ENCODE measurements at regions not wholly inside any gene's neighbourhood (a gene's known extent, or its start where the extent isn't known, plus 50 kb on each side); places are given as distances from the start of the nearest gene placed in this dataset.

DNA sequence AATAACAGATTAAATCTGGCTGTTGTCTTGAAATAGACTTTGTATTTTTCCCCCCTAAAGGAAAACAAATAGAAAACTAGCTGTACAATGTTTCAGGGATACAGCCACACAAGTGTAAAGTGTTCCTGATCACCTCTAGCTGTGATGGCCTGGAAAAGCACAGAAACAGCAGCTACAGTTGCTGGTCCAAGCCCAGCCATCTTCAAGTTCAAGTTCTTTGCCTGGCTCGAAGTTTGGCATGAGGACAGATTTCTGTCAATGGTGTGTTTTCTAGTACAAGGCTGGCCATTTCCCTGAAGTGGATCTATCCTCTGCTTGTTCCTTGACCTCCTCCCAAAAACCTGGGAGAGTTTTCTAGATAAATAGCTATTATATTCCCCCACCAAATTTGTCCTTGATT, 272.2 kb upstream of the ADRA1B start:
- no peaks in the 10 kb centered on the region; a peak in 1 of 4 replicates for H3K27me3 ChIP-seq (replicated peaks in 1 of 2; ENCODE audit: control insufficient read depth in 2 of 2, insufficient read depth in 2 of 2, low read length in 1 of 2)
- no peak overlapping the region for H3K4me2 ChIP-seq (ENCODE audit: control insufficient read depth, insufficient read depth)
- TF ChIP-seq NBN (IDR thresholded peaks at IDR 0.05) (no peak), NR2F1 (conservative IDR thresholded peaks at IDR 0.05) (no peak), EGR1 (IDR thresholded peaks at IDR 0.05; ENCODE audit: borderline replicate concordance in 1 of 2, low read depth in 2 of 2, low read length in 2 of 2) (no peak), ZBED1 (IDR thresholded peaks at IDR 0.05; ENCODE audit: borderline replicate concordance) (no peak), BCL11A (IDR thresholded peaks at IDR 0.05; ENCODE audit: low read depth, low read length) (no peak), ZNF274 (IDR thresholded peaks at IDR 0.05; ENCODE audit: insufficient read depth, insufficient read length) (no peak), MEF2B (IDR thresholded peaks at IDR 0.05; ENCODE audit: partially characterized antibody, poor library complexity, severe bottlenecking) (no peak), SREBF1 (IDR thresholded peaks at IDR 0.05; ENCODE audit: low read length) (no peak), ZNF622 (IDR thresholded peaks at IDR 0.05) (no peak), ZNF217 (IDR thresholded peaks at IDR 0.05) (no peak), STAT3 (IDR thresholded peaks at IDR 0.05; ENCODE audit: low read depth, low read length) (no peak), CBFB (IDR thresholded peaks at IDR 0.05; ENCODE audit: low read depth) (no peak), SMAD5 (IDR thresholded peaks at IDR 0.05; ENCODE audit: low read depth) (no peak), DPF2 (IDR thresholded peaks at IDR 0.05) (no peak), NFYB (IDR thresholded peaks at IDR 0.05; ENCODE audit: insufficient read depth, low read depth, low read length) (no peak), SIN3A (IDR thresholded peaks at IDR 0.05; ENCODE audit: low read depth, low read length) (no peak), BRCA1 (IDR thresholded peaks at IDR 0.05; ENCODE audit: low read depth, low read length) (no peak)
- TF ChIP-seq, protein P1, sequence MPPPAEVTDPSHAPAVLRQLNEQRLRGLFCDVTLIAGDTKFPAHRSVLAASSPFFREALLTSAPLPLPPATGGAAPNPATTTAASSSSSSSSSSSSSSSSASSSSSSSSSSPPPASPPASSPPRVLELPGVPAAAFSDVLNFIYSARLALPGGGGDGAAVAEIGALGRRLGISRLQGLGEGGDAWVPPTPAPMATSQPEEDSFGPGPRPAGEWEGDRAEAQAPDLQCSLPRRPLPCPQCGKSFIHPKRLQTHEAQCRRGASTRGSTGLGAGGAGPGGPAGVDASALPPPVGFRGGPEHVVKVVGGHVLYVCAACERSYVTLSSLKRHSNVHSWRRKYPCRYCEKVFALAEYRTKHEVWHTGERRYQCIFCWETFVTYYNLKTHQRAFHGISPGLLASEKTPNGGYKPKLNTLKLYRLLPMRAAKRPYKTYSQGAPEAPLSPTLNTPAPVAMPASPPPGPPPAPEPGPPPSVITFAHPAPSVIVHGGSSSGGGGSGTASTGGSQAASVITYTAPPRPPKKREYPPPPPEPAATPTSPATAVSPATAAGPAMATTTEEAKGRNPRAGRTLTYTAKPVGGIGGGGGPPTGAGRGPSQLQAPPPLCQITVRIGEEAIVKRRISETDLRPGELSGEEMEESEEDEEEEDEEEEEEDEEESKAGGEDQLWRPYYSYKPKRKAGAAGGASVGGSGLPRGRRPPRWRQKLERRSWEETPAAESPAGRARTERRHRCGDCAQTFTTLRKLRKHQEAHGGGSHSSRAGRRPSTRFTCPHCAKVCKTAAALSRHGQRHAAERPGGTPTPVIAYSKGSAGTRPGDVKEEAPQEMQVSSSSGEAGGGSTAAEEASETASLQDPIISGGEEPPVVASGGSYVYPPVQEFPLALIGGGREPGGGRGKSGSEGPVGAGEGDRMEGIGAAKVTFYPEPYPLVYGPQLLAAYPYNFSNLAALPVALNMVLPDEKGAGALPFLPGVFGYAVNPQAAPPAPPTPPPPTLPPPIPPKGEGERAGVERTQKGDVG (CRISPR knock-in tag; IDR thresholded peaks at IDR 0.05) = no peak
- TF ChIP-seq, protein P2, sequence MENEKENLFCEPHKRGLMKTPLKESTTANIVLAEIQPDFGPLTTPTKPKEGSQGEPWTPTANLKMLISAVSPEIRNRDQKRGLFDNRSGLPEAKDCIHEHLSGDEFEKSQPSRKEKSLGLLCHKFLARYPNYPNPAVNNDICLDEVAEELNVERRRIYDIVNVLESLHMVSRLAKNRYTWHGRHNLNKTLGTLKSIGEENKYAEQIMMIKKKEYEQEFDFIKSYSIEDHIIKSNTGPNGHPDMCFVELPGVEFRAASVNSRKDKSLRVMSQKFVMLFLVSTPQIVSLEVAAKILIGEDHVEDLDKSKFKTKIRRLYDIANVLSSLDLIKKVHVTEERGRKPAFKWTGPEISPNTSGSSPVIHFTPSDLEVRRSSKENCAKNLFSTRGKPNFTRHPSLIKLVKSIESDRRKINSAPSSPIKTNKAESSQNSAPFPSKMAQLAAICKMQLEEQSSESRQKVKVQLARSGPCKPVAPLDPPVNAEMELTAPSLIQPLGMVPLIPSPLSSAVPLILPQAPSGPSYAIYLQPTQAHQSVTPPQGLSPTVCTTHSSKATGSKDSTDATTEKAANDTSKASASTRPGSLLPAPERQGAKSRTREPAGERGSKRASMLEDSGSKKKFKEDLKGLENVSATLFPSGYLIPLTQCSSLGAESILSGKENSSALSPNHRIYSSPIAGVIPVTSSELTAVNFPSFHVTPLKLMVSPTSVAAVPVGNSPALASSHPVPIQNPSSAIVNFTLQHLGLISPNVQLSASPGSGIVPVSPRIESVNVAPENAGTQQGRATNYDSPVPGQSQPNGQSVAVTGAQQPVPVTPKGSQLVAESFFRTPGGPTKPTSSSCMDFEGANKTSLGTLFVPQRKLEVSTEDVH (IDR thresholded peaks at IDR 0.05; ENCODE audit: low read depth, partially characterized antibody) = no peak
- no peak overlapping the region for H3K27ac ChIP-seq (ENCODE audit: control insufficient read depth, insufficient read depth)
- ChIA-PET RAD21 (ENCODE audit: unreplicated experiment) (no interaction called here), SMC1A (ENCODE audit: uncharacterized antibody, unreplicated experiment) (interaction anchor here (1.4 kb wide), 1 partner anchor 18 kb away, joined by 4 read pairs; no protein-coding TSS in a partner anchor), POLR2A (interaction anchor here (1.5 kb wide), 1 partner anchor 9 kb away, joined by 3 read pairs; no protein-coding TSS in a partner anchor), CTCF (interaction anchor here (0.8 kb wide), 1 partner anchor 92 kb away, joined by 3 read pairs; no protein-coding TSS in a partner anchor)
- no peak overlapping the region for H2AFZ ChIP-seq (ENCODE audit: control insufficient read depth, low read depth, low read length)
- H4K20me1 ChIP-seq (ENCODE audit: control insufficient read depth, insufficient read depth) = no peaks in the 10 kb centered on the region
- FAIRE-seq (no peak), ATAC-seq (no peak), DNase-seq (ENCODE audit: low read depth, low spot score) (no peak)
- no peaks in the 10 kb centered on the region for H3K4me1 ChIP-seq (ENCODE audit: control insufficient read depth, insufficient read depth, low read length)
- no peak overlapping the region for H3K9ac ChIP-seq (ENCODE audit: control insufficient read depth, insufficient read depth, low read length)
- in situ Hi-C loops (cut with MboI) (no loop called here), intact Hi-C loops (cut with micrococcal nuclease; ENCODE audit: unreplicated experiment) (no loop called here)
- no peak overlapping the region for H3K4me3 ChIP-seq
- BruUV-seq (replicated peaks) = no TSS peak
- WGBS (ENCODE audit: insufficient coverage, insufficient replicate concordance, low lambda C conversion rate, missing lambda C conversion rate) = 0% methylated on average over 1 of the region's 1 CpG
- no peaks in the 10 kb centered on the region for H3K36me3 ChIP-seq (ENCODE audit: control insufficient read depth in 2 of 2, insufficient read depth in 2 of 2, low read length in 1 of 2)
- H3K79me2 ChIP-seq (ENCODE audit: control insufficient read depth, insufficient read depth, low read length) = no peaks in the 10 kb centered on the region
- H3K9me3 ChIP-seq (replicated peaks; ENCODE audit: control insufficient read depth, insufficient read depth, low read length) = no peaks in the 10 kb centered on the region; the same call in 2 of the 3 replicates

Data from GM12878 (cell line).